ENCODE measurements at regions not wholly inside any gene's neighbourhood (a gene's known extent, or its start where the extent isn't known, plus 50 kb on each side); places are given as distances from the start of the nearest gene placed in this dataset.

DNA sequence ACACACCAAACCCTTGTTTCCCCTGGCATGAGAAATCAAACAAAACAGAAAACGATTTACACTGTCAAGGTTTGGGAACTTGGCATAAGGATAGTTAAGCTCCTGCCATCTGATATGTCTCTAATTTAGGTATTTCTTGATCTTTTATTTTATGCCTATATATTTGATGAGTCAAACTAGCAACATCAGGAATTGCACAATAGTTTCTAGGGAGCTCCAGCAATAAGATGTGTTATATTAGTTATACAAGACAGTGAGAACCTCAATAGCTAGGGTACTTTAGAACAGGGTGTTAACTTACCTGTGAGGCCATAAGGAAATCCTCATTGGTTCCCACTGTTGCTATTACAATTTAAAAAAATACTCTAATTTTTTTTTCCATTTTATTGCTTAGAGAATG lies 474.2 kb downstream of the GBA3 start:
- no peak for DNase-seq (ENCODE audit: low spot score)

DNA sequence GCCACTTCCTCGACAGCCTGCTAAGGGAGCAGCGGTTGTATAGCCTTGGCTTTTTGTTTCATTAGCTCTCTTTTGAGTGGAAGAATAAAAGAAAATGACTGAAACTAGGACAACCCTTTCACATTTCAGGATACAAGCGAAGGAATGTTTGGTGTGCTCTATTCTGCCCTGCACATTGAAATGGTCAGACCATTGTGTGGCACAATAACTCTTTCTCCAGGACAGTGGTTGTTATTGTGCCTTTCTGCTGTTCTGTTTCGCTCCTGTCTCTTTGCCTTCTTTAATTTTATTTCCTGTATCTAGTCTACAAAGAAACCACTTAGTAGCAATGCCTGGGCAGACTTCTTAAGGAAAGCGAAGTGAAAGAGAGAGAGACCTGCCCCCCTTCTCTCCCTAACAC lies 473.7 kb downstream of the GBA3 start:
- DNase-seq (ENCODE audit: low spot score) = no peak

DNA sequence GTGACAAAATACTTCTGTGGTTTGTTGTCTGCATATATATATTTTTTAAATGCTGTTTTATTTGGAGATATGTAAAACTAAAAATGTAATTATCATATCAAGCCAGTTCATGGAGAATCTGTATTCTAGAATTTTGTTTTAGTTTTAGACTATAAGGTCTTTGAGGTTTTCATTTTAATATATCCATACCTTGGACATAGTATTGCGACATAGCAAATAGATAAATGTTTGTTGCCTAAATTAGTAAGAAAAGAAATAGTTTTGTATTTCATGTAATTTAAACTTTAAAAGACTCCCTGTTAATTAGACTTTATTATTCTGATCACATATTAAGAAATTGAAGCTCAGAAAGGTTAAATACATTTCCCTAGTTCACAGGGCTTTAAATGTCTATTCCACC lies 472.9 kb downstream of the GBA3 start:
- no peak for DNase-seq (ENCODE audit: low spot score)

DNA sequence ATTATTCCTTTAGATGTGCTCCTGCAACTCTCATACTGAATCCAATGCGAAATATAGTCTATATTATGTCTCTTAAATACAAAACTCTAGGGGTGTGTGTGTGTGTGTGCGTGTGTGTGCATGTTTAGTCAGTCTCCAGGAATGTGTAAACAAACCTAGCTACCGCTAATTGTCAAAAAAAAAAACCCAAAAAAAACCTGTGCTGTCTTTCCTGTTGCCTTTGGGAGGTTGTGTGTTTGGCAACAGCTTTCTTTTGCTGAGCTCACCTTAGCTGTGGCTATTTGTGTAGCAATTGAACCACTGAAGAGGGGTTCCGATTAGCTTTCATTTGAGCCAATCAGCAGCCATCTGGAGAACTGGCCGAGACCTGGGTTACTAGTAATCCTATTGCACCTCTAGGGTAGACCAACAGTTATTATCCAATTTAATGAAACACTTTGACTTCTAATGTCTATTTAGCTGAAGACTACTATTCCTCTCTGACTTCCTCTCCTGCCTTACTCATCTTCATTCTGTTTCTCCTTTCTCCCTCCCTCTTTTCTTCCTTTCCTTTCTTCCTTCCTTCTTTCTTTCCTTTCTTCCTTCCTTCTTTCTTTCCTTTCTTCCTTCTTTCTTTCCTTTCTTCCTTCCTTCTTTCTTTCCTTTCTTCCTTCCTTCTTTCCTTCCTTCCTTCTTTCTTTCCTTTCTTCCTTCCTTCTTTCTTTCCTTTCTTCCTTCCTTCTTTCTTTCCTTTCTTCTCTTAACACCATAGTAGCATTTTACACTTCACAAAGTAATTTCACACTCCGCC lies 471.1 kb downstream of the GBA3 start:
- no peak for DNase-seq (ENCODE audit: low spot score)

DNA sequence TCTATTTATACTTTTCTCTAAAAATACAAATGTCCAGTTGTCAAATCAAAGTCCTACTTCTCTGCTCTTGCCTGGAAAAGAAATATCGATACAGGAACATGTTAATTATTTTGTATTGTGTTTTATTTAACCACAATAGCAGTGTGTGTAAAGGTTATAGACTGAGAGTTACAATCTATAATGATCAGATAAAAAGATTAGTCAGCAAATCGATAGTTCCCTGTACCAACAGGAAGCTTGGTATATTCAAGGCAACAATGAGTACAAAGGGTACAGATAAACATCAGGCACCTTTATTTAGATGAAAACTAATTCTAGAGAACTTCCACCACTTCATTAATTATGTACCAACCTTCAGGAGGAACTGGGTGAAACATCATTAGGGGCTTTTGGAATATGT lies 469.5 kb downstream of the GBA3 start:
- no peak for DNase-seq (ENCODE audit: low spot score)

DNA sequence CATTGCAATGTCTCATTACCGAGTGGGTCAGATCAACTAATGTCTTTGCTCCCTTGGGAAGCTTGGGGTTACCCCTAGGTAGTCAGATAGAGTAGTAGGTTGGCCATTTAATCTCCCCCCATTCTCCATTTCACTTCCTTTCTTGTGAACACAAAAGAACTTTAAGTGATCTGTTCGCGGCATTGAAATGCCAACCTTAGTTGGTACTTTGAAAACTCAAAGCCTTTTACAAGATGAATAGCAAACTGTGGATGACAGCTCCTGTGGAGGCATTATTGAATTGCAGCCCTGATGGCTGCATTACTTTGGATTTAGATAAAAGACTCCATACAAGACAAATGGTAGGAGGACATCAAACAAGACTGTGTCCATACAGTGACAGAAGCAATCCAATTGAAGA lies 469.1 kb downstream of the GBA3 start:
- no peak for DNase-seq (ENCODE audit: low spot score)

DNA sequence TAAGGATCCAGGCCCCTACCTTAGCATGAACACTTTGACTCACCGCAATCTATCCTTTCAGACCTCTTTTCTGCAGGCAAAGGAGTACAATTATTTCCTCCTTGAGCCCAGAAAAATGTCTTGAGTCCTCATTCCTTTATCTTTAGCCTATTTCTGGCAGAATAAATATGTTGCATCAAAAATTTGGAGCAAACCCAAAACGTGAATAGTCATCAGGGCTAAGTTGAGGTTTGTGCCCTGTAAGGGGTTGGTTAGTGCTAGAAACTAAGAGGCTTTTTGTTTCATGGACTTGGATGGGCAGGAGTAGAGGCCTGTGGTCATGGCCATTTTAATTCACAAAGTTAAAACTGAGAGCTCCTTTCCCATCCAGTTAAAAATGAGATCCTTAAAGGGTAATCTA lies 460.3 kb downstream of the GBA3 start:
- DNase-seq (ENCODE audit: low spot score) = no peak

DNA sequence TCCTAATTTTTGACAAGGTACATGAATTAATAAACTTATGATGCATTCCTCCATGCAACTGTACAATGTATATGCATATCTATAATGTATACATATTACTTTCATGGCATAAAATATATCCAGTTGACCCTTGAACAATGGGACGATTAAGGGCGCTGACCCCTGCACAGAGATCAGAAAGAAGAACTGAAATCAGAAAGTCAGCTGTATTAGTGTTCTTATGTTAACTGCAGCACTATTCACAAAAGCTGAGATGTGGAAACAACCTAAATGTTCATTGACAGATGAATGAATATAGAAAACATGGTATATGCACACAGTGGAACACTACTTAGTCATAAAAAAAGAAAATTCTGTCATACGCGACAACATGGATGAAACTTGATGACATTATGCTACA lies 457.1 kb downstream of the GBA3 start:
- DNase-seq (ENCODE audit: low spot score) = no peak

DNA sequence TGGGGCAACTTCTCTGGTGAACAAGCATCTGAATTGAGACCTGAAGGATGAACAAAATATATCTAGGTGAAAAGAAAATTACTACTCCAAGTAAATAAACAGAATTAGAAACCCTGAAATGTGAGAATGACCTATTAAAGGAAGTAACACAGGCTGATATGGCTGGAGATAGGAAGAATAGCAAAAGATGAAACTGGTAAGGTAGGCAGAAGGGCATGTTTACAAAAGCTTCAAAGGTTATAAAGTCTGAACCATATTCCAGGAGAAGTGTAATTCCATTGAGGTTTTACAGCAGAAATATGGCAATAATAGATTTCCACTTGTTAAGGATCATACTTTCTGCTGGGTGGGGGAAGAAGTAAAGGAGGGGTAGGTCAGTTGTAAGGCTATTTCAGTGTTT lies 452.0 kb downstream of the GBA3 start:
- no peak for DNase-seq (ENCODE audit: low spot score)

DNA sequence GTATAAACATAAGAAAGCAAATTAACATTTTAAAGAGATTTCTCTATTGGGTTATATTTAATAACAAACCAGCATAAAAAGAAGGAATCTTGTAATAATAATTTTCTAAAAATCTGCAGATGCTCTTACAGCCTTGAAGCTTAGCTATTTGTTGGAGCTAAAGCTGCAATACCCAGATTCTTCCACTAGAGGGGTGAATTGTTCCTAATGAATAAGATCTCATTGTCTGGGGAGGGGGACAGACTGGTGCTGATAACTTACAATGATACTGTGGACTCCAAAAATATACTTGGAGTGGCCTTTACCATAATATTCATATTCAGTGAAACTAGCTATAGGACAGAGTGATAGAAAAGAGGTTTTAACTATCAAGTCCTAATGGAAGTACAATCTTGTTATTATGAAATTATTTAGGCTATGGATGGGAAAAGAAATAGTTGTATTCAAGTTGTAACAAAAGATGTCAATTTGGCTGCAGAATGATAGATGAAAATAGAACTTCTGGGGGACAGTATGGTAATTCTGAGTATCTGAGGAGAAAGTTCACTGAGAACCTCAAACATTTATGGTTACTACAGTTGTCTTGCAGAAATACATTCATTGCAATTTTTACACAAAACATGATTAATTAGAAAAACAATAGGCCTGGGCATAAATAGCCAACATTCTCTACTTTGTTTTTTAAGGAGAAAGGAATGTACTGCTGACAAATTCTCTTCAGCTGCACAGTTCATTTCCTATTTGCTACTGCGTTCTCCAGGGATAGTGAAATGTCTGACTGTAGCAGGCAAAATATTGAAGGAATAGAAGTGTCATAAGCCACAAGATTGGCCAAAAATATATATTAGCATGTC lies 443.3 kb downstream of the GBA3 start:
- peak; percentile 22 for DNase-seq (ENCODE audit: low spot score)

DNA sequence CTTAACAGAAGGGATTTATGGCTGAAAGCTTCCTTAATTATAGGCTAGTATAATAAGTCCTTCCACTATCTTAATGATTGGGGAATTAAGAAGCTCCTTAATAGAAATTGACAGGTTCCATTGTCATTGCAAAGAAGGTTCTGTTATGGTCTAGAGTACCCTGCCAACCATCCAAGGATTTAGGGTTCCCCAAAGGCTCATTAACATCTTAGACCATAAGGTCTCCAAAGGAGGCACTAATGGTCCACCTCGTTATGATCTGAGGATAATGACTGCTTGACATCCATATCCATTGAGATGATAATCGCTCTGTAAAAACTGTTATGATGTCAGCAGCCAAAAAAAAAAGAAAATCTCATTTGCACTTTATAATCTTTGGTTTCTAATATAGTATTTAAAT lies 441.6 kb downstream of the GBA3 start:
- DNase-seq (ENCODE audit: low spot score) = no peak

DNA sequence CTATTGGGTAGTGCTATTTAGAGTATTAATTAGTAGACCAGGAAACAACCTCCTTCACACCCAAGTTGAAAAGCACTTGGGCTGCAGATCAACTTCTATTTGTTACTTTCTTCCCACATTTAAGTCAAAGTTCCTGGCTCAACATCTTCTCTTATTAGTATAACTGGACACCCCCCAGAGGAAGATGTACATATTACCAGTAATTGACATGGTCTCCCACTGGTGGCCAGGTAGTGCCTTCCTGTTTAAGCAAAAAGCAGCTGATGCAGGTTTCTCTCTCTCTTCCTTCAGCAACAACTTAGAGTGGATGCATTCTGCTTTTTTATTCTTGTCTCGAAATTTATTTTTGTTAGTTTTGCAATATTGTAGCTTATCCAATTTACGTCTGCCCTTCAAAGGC lies 438.1 kb downstream of the GBA3 start:
- no peak for DNase-seq (ENCODE audit: low spot score)

DNA sequence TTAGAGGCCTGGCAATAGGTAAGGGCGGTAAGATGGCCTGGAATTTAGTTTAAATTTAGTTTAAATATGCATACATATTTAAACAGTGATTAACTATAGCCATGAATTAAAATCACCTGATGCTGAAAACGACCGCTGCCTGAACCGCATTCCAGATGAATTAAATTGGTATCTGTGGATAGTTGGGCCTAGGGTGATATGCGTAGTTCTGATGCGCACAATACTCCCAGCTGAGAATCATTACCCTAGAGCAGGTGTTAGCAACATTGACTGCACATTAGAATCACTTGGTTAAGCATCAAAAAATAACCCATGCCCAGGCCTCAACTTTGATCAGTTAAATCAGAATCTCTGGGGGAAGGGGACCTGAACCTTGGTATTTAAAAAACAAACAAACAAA lies 432.4 kb downstream of the GBA3 start:
- no peak for DNase-seq (ENCODE audit: low spot score)

DNA sequence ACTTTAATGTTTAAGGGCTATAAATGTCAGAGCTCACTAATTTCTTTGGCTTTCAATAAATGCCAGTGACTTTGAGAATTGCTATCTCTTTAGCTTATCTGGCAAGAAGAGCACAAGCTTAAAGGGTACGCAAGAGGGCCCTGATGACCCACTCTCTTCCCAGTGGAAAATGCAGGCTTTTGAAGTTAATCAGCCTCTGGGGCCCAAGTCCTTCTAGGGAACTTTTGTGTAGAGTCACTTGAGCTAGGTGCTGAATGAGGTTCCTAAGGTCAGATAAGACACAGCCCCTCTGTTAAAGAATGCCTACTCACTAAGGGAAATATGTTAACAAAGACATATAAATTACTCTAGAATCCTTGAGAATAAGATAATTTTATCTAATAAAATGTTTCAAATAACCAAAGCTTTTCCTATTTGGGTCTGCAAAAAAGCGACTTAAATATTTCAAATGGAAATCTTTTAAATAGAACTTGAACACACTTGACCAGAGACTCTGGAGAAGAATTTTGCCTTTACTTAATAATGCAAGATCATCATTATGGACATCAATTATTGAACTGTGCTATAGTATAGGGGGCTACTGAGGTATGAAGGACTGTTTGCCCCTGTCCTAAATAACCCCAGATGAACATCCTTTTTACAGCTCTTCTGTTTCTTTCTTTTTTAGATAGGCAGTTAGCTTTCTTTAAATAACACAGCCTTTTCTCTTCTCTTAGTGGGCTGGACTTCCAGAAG lies 430.1 kb downstream of the GBA3 start:
- no peak for DNase-seq (ENCODE audit: low spot score)

DNA sequence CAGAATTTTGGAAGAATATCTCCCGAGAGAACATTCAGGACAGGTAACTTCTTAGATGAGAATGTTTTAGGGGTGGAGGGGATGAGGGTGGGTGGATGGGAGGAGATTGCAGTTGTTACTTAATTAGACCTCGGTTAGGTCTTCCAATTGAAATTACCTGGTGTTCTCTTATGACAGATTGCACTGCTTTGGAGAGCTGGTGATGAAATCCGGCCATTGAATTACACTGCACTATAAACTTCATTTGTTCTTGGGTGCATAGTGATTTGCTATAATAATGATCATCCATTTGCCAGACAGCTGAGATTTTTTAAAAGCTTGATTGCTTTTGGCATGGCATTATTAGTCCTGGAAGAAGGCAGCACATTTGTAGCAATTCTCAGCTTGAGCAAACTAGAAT lies 427.6 kb downstream of the GBA3 start:
- no peak for DNase-seq (ENCODE audit: low spot score)

DNA sequence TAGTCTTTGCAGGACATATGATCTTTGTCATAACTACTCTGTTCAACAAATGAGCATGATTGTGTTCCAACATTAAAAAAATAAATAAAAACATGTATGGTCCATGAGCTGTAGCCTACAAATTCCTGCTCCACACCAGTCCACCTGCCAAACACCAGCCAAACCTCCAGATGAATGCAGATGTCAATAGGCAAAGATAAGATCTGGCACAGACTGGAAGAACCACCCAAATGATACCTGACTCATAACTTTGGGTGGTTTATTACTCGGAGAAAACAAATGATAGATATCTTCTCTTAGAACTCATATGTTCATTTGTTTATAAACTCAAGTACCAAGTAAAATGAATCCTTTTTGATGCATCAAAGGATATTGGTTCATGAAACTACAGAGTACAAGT lies 425.1 kb downstream of the GBA3 start:
- no peak for DNase-seq (ENCODE audit: low spot score)

DNA sequence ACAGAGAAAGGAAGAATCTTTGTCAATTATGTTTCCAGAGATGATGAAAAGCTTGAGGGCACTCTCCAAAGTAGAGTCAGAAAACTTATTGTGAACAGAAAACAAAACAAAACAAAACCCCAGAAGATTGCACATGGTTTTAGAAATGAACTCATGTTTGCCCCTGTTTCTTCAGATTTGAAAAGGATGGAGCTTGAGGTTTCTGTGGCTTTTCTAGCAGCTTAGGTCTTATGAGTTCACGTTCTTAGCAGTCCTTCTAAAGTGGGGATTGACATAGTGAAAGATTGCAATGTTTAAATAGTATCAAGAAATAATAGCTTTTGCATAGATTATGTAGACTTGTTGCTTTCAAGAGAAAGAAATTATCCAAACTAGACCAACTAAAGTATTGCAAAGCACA lies 421.8 kb downstream of the GBA3 start:
- DNase-seq (ENCODE audit: low spot score) = no peak

DNA sequence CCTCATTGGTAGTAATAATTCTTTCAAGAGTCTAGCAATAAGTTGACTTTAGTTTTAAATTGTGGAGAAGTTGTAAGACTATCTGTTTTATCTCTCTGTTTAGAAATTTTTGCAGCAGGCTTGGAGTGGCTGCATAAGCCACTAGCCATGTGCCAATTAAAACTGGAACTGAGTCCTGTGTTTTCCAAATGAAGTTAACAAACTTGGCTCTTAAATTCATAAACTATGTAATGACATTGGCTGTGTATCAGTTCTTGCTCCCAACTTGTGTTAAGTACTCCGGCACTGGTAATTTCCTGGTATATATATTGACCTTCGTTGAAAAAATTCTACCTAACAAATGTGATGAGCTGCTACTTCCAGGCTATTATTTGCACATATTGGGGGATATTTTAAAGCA lies 420.4 kb downstream of the GBA3 start:
- DNase-seq (ENCODE audit: low spot score) = no peak

DNA sequence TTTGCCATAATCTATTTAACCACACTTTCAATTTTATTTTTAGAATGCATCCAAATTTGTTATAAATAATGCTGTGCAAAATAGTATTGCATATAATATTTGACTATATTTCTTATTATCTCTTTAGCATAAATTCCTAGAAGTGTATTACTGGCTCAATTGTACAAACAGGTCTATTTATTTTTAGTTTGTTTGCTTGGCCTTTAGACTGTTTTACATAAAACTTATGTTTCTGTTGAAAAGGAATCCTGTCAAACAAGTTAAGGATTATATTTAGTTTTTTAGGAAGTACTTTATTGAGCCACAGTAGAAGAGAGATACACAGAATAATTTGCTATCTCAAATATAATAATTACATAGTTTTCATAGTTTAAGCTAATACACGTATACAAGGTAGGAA lies 413.8 kb downstream of the GBA3 start:
- no peak for DNase-seq (ENCODE audit: low spot score)

DNA sequence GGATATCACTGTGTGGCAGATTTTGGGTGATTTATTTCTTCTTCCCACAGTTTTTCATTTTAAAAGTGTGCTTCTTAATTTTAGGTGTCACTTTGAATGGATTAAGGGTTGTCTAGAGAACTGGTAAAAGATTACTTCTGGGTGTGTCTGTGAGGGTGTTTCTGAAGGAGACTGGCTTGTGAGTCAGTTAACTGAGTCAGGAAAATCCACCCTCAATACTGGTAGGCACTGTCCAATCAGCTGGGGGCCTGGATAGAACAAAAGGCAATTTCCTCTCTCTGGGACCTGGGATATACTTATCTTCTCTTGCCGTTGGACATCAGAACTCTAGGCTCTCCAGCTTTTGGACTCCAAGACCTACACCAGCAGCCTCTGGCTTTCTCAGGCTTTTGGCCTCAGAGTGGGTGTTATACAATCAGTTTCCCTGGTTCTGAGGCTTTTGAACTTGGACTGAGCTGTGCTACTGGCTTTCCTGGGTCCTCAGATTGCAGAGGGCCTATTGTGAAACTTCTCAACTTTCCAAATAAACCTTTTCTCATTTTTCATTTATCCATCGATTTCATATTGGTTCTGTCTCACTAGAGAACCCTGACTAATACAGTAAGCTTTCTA lies 413.1 kb downstream of the GBA3 start:
- DNase-seq (ENCODE audit: low spot score) = peak; percentile 19

DNA sequence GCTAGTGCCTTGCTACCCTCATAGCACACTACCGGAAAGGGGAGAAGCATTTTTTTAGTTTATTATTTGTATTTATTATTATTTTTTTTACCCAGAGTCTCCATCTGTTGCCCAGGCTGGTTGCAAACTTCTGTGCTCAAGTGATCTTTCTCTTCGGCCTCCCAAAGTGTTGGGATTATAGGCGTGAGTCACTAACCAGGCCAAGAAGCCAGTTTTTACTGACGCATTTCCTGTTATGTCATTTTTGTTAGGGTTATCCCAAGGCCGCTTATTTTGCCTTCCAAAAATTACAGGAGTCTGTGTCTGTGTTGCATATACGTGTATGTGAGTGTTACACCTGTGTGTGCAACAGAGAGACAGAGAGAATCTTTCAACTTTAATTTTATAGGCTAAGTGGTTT lies 404.5 kb downstream of the GBA3 start:
- DNase-seq (ENCODE audit: low spot score) = peak; percentile 77

DNA sequence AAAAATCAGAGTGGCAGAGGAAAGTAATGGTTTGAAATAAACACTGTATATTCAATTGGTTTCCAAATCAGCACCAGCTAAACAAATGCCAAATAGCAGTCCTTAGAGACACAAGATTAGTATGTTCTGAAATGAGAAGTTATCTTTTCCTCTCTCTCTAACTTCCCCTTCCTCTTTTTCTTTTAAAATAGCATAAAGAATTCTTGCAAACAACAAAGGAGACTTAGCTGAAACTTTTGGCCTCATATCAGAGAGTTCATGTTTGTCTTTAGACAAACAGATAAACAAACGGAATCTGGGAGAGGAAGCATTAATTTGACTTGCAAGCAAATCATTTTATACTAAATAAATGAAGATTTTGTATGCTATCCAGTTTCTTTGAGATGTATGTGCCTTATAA lies 399.0 kb downstream of the GBA3 start:
- no peak for DNase-seq (ENCODE audit: low spot score)

DNA sequence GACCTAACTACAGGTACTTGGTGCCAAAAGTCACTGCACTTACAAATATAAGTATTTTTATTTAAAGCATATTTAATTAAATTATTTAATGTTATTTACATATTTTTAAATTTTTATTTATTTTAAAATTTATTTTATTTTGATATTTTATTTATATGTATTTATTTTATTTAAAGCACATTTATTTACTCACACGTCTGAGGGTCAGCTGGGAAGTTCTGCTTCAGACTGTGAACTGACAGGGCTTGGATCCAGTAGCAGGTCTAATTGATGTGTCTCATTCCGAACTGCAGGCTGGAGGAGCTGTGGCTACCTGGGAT lies 392.5 kb downstream of the GBA3 start:
- DNase-seq (ENCODE audit: low spot score) = no peak
